GM18498 (cell line): ENCODE measurements at regions not wholly inside any gene's neighbourhood (a gene's known extent, or its start where the extent isn't known, plus 50 kb on each side); places are given as distances from the start of the nearest gene placed in this dataset.
"Not testable (repeated sequence)": the region's sequence is repeated elsewhere in the genome, so short reads cannot be mapped to it uniquely, and the experiment has no call there.

Source experiments
- ATAC-seq: cut with Tn5 transposase; IDR thresholded peaks from one replicate; pipeline ENCODE4 v1.9.1; 2021; ENCODE audit warnings: mild to moderate bottlenecking, moderate library complexity; ENCODE audit not compliant: unreplicated experiment

- no peak for ATAC-seq
Observed at GRCh38 chr11:57913715-57914704, 109.7 kb upstream of the OR9Q1 start.

GRCh38 chr11:57917632-57918031 is 106.0 kb upstream of the OR9Q1 start:
- no peak for ATAC-seq

DNA sequence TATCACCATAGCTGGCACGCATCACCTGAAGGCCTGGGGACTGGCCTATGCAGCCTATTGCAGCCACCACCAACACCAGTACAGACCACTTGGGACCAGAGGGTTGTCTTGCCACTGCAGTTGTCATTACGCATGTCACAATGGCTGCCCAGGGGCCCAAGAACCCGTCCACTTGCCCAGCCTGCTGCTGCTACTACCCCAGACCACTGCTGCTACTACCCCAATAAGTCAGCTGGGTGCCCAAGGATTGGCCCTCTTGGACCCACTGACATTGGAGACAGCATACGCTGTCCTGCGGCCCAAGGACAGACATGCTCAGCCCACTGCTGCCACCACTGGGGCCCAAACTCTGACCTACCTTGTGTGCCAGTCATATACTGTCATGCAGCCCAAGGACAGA is 102.7 kb upstream of the OR9Q1 start:
- ATAC-seq: no peak

GRCh38 chr11:57932105-57932504 is 91.6 kb upstream of the OR9Q1 start:
- no peak for ATAC-seq

- no peak for ATAC-seq
Observed at GRCh38 chr11:57935402-57936049, 88.2 kb upstream of the OR9Q1 start.

DNA sequence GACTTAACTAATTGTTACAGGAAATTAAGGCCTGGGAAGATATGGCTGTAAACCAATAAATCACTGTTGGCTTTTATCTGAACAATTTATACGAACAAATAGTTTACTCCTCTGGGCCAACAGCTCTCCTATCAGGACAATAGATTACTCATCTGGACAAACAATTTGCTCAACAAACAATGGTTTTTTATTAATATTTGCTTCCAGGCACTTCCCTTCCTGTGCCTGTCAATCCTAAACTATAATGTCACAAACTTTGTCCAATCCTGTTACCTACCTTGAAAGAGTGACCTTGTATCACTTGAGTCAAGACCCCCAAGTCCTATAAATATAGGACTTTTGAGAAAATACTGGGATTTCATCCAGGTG is 87.6 kb upstream of the OR9Q1 start:
- no peak for ATAC-seq

GRCh38 chr11:57937431-57937830 is 86.2 kb upstream of the OR9Q1 start:
- ATAC-seq: no peak

GRCh38 chr11:57938351-57938750 is 85.3 kb upstream of the OR9Q1 start:
- no peak for ATAC-seq

- no peak for ATAC-seq
Observed at GRCh38 chr11:57940044-57940756, 83.5 kb upstream of the OR9Q1 start.

DNA sequence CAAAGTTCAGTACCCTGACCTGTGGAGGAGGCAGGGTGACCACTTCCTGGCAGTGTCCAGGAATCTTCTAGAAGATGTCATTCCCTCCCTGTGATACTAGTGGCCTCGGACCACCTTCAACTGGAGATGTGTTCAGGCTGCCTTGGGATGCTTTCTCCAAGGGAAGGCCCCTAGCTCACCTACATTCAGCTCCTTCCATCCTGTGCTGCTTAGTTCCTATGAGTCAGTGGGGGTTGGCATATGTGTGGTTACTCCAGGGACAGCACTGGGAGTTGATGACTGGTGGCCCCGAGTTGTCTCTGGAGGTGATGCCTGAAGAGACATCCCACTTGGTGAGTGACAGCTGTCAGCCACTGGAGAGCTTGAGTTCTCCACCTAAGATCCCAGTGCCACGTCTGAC is 81.8 kb upstream of the OR9Q1 start:
- ATAC-seq: no peak

- ATAC-seq: no peak
Observed at GRCh38 chr11:57942808-57943207, 80.9 kb upstream of the OR9Q1 start.

DNA sequence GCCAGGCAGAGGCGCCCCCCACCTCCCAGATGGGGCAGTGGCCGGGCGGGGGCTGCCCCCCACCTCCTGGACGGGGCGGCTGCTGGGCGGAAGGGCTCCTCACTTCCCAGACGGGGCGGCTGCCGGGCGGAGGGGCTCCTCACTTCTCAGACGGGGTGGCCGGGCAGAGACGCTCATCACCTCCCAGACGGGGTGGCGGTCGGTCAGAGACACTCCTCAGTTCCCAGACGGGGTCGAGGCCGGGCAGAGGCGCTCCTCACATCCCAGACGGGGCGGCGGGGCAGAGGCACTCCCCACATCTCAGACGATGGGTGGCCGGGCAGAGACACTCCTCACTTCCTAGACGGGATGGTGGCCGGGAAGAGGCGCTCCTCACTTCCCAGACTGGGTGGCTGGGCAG is 79.9 kb upstream of the OR9Q1 start:
- ATAC-seq: not testable (repeated sequence)

GRCh38 chr11:57946628-57947027 is 77.1 kb upstream of the OR9Q1 start:
- no peak for ATAC-seq

GRCh38 chr11:57964660-57965059 is 59.0 kb upstream of the OR9Q1 start:
- no peak for ATAC-seq

DNA sequence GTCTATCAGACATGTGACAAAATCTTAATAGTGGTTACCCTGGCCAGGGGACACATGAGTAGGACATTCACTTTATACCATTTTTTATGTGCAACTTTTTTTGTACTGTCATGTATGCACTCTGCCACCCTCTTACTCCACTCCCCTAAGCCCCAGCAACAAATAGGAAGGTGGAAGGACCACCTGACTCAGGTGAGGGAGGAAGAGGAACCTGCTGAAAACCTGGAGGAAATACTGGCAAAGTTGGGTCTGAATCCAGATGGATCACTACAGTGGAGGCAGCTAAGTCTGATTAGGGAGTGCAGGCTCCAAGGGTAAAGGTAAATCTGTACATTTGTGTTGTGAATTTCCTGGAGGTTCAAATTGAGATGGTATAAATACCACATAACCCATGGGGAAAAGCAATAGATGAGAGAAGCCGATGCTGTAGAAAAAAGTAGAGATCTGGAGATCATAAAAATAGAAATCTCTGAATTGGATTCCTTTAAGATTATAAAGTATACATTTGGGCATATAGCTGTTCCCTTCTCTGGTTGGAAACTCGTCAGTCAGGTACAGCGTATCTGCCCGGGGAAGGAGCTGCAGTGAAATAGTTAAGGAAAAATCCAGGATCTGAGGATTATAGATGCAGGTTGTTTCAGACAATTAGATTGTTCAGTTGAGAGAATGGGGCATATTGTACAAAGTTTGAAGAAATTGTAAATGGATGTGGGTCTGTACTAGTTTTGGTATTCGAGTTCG is 52.2 kb upstream of the OR9Q1 start:
- no peak for ATAC-seq

DNA sequence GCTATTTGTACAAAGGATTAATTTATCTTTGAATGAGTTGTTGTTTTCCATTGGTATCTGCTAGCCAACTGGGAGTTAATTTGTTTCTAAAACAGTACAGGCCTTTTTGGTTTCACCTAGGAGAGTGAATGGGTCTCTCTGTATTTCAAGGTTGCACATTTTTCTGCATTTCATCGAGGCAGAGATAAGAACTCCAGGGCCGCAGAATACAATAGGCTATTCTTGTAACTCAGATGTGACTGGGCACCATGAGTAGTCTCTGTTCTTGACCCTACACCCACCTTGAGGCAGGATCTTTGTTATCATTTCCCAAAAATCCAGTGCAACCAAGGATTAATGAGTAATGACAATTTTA is 51.7 kb upstream of the OR9Q1 start:
- no peak for ATAC-seq
